HT1080 (cell line): ENCODE measurements at regions not wholly inside any gene's neighbourhood (a gene's known extent, or its start where the extent isn't known, plus 50 kb on each side); places are given as distances from the start of the nearest gene placed in this dataset.
"Not testable (repeated sequence)": the region's sequence is repeated elsewhere in the genome, so short reads cannot be mapped to it uniquely, and the experiment has no call there.

ENCODE experiments used
- DNase-seq: peaks from one replicate; pipeline ENCODE4 v3.0.0-alpha.2; 2015; ENCODE audit warnings: low read depth

DNA sequence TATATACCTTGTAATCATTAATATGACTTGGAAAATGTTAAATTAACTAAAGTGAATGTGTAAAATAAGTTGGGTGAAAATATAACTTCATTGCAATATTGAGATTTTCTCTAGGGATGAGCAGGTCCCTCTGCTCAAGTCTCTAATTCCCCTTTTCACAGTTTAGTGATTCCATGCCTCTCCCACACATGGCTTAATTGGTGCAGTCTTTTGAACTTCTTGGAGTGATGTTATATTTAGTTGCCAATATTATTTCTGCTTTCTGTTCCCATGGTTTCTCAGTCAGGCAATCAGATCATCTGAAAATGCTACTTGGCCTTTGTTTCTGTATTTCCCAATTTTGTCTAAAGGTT is 233.7 kb upstream of the SPOPL start:
- no peak for DNase-seq

DNA sequence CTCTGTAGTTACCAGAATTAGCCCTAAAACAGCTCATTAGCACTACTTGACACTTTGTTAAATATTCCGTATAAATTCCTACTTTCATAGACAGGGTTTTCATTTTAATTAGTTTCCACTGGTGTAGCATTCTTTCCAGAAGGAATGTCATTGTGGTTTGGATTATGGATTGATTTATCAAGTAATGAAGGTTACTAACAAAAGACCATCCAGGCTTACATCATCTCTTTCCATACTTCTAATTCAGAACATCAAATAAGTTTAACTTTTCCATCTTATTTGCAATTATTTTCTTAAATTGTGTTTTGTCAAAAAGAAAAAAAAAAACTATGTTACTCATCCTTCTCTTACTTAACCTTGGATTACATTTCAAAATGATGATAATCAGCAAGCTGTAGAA is 231.8 kb upstream of the SPOPL start:
- no peak for DNase-seq

DNA sequence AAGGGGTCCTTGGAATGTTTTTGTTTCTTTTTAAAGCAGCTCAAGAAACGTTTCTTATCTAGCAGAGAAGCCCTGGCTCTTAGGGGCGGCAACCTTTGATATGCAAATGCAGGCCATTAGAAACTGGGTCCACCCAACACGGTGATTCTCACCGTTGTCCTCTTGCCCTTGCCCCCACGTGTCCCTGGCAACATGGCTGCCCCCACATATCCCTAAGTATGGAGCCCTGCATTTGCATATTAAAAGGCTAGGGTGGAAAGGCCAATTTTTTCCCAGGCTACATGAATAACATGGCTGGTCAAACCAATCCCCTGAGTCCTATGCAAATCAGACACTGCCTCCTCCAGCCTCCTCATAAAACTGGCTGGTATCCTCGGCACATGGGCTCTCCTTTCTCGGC is 230.1 kb upstream of the SPOPL start:
- no peak for DNase-seq

DNA sequence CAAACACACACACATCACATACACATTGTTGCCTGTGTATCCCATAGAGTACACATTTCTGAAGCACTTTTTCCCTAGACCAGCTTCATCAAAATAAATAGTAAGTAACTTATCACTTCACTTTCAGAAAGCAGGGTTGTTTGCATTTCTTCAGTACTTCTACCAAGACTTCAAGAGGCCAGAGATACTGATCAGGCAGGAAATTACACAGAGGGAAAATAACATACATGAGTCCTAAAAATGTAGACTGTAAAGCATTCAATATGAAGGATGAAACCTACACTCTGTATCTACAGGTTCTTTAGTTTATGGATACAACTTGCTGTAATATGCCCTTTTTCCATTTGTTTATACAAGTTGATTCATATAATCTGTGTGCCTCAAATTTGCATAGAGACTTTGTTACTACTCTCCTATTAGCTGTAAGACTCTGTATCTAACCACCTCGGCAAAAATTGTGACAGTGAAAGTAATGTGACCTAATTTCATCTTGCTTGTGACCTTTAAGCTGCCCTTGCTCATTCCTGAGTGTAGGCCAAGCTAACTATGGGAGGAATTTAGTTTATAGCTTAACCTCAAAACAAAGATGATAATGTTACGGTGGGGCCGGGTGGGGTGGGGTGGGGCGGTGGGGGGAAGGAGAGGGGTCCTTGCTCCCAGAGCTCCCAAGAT is 228.9 kb upstream of the SPOPL start:
- no peak for DNase-seq

DNA sequence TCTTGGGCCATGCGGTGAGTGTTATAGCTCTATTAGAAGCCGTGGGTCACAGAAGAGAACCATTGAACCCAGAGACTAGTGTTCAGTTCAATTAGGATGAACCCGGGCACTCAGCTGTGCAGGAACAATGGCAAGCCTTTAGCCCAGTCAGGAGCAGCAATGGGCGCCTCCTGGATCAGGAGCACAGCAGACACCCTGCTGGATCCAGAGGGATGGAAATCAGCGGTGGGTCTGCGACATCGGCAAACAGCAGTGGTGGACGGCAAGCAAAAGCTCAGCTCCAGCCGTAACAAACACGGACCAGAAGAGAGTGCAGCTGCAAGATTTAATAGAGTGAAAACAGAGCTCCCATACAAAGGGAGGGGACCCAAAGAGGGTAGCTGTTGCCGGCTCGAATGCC is 228.3 kb upstream of the SPOPL start:
- not testable (repeated sequence) for DNase-seq

DNA sequence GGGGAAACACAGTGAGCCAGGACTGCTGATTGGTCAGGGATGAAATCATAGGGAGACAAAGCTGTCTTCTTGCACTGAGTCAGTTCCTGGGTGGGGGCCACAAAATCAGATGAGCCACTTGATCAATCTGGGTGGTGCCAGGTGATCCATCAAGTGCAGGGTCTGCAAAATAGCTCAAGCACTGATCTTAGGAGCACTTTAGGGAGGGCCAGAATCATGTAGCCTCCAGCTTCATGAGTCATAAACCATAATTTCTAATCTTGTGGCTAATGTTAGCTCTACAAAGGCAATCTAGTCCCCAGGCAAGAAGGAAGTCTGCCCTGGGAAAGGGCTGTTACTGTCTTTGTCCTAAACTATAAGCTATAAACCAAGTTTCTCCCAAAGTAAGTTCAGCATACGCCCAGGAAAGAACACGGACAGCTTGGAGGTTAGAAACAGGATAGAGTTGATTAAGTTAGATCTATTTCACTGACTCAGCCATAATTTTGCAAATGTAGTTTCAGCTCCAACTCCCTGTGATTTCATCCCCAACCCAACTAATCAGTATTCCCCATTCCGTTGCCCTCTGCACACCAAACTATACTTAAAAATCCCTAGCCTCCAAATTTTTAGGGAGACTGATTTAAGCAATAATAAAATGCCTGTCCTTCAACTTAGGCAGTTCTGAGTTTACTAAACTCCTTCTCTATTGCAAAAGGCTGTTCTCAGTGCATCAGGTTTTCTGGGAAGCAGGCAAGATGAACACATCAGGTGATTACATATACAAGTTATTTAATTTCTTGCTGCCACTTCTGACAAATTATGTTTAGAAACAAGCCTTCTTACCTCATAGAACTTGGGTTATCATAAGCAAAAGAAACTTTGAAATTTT is 226.9 kb upstream of the SPOPL start:
- DNase-seq = peak; percentile 81

DNA sequence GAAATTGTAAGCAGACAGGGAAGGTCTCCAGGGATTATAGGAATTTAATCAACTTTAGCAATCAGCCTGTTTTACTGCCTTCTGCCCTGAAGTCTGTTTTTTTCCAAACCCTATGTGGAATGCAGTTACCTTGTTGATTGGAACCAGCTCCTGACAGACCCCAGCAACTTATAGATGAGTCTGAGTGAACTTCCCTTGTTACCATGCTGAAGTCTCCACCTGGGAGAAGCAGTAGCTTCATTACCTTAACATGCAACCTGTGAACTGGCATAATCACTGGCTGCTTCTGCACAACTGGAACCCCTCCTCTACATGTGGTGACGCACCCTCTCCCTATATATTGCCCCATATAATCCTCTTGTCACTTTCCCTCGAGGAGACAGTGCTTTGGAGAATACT is 226.3 kb upstream of the SPOPL start:
- no peak for DNase-seq

DNA sequence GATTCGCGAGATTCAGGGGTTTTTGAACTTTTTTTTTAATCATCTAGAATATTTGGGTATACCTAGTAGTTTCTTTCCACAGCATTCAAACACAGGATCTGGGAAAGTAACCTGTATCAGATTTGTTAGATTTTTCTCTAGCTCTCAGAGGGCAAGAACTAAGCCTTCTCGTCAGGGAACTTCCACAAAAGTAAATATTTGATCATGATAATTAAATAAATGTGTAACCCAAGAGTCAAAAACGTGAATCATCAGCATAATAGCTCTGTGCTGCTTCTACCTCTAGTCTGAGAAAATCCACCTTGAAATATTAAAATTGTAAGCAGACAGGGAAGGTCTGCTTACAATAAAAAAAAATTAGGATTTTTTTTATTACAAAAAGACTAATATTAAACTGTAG is 225.7 kb upstream of the SPOPL start:
- DNase-seq = peak; percentile 17

DNA sequence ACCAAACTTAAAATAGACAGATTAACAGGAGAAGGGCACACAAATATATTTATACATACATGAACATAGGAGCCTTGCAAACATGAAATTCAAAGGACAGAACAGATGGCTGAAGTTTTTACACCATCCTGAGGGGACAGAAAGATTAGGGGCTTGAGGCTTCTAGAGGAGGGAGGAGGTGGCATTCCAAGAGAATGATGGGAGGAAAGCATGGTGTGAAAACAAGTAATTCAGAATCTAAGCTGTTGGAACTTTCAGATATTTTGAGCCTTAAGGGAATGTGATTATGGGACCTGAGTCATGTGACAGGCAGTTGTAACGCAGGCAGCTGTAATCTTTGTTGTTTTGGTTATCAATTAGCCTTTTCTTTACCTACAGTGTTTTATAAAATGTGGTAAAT is 225.2 kb upstream of the SPOPL start:
- DNase-seq = no peak

DNA sequence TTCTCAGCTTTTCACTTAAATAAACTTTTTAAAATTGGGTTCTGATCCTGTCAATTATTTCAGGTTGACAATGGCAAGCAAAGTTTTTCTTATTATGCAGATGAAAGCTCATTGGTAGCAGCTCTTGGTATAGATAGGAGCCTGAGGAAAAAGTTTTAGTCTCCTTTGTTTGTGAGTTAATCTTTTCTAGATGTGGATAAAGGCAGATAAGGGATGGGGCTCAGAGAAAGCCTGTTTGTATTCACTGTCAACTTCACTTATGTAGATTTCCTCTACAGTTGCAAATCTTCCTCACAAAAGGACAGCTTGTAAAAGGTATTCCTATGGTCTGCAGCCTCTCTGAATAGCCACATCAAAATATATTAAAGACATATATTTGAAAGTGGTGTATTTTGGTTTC is 224.5 kb upstream of the SPOPL start:
- DNase-seq = no peak

DNA sequence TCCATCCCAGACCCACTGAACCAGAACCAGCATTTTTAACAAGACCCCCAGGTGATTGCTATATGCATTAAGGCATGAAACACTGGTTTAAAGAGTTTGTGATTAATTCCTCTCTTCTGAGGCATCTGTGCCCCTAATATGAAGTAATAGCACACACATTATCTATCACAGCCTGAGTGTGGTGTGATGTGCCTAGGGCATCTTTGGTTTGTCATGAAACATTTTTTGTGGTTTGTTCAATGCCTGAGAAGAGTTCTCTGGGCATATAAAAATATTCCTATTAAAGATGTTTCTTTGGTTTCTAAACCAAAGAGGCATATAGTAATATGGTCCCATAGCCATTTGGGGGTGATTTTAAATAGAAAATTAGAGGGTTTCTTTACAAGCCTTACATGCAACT is 221.7 kb upstream of the SPOPL start:
- no peak for DNase-seq

DNA sequence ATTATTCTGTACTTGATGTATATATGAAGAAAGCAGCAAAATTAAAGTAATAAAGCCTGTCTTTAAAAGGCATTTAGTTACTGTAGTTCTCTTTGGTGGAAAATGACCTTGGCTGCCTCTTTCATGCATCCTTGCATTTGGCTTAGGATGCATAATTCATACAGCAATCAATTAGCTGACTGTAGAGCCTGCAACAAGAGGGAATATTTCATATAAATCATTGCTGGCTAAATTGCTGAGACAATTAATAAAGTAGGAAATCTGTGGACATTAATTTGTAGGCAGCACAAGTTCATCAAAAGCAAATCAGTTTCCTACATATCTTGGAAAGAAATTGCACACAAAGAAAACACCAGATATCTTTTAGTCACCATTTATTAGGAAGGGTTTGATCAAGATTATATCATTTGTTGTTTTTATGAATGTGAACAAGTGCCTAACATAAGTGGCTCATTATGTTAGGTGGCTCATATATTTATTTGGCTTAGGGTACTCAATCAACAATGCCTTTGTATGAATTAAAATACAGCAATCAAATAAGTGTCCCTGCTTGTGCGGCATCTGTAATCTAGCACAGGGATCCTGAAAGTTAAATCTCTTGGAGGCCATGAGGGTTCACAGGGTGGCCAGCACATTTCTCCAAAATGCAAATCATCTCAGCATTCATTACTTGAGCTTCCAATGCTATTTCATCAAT is 220.4 kb upstream of the SPOPL start:
- no peak for DNase-seq

DNA sequence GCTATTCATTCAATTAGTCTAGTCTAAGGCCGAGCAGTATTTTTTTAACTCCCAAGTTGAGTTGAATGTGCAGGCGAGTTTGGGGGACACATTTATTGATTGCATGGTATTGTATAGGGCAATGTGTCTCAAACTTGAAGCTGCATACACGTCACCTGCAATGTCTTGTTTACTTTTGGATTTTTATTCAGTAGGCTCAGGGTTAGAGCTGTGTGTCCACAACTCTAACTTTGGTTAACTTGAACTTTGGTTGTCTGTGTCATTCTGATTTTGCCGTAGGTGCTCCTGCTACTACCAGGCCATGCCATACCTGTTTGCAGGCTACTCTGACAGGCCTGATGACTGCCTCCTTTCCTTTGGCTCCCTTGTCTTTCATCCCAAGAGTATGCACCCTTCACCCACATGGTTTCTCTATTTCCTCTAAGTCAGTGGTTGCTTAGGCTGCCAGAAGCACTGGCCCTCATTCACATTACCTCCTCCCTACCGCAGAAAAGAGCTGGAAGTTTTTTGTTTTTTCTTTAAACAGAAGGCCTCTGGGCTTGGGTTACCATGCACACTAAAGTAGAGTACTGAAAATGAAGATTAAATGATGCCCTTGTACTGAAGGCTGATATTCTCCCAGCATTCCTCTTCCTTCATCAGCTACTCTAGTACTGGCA is 219.4 kb upstream of the SPOPL start:
- no peak for DNase-seq

DNA sequence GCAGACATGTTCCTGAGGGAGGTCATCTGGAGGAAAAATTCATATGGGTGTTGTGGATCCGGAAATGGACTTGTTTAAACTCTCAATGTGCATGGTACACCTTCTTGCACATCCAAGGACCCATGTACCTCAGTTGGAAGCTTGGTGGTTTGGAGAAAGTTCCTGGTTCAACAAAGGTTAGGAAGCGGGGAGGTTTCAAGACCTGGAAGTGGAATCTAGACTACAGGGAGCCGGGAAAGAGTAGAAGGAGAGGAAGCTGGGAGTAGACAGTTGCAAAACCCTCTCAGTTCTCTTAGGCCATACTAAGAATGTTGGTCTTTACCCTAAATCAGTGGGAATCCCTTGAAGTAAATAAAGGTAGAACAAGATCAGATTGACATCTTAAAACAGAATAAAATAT is 209.8 kb upstream of the SPOPL start:
- DNase-seq = no peak

DNA sequence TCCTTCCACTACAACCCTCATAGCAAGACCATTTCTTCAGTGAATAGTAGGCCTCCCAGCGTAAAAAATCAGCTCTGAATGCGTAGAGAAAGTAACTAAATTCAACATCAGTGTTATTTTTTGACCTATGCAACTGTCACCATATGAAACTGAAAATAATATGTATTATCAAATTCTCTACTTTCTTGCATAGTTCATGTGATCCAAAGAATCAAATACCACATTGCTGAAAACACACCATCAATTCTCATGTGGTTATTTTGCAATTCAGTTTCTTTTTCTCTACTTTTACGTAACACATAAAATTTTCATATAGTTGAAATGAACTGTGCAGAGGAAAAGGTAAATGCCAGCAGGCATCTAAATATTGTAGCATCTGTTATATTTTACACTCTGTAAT is 208.5 kb upstream of the SPOPL start:
- no peak for DNase-seq

DNA sequence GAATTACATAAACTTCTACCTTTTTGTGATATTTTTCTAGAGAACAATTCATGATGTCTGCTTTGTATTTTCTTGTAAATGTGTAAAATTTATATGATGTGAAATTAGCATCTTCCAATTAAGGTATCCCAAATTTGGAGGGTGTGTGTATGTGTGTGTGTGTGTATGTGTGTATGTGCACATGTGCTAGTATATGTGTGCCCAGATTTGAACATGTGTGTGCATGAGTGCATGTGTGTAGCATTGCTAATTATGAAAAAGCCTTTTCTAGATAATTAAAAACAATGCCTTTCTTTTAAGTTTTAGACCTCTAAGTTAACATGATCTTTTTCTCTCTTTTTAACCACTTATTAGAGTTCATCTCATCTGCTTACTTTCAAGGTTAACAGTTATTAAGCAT is 208.0 kb upstream of the SPOPL start:
- DNase-seq = no peak

DNA sequence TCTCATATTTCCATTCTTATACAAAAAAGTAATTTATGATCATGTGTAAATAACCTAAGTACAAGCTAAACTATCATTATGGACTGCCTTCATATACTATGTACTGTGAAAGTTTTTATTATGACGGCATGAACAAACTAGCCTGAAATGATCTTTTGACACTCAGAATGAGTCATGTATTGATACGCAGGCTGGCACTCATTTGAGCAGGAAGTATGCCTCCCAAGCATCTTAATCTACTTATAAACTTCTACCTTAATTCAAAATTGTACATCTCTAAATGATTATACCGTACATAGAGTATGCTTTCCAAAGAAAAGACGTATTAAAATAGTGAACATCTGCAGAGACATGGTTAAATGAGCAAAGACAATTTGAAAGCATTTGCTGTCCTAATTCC is 207.1 kb upstream of the SPOPL start:
- DNase-seq = peak; percentile 11

DNA sequence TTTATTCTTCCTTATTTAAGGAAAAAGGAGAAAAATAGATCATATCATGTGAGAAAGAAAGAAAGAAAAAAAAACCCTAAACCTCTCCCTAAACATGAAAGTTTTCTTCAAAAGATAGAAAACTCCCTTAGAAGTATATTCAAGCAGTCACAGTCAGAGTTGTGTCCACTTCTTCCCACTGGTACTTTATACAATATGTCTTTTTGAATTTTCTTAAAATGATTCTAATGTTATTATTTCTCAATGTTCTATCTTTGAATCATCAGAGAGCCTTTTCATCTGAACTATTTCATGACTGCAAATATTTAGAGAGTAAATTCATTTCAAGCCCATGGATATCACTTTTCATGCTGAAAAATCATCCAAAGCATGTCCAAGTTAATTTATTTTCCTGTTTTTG is 205.2 kb upstream of the SPOPL start:
- DNase-seq = no peak

DNA sequence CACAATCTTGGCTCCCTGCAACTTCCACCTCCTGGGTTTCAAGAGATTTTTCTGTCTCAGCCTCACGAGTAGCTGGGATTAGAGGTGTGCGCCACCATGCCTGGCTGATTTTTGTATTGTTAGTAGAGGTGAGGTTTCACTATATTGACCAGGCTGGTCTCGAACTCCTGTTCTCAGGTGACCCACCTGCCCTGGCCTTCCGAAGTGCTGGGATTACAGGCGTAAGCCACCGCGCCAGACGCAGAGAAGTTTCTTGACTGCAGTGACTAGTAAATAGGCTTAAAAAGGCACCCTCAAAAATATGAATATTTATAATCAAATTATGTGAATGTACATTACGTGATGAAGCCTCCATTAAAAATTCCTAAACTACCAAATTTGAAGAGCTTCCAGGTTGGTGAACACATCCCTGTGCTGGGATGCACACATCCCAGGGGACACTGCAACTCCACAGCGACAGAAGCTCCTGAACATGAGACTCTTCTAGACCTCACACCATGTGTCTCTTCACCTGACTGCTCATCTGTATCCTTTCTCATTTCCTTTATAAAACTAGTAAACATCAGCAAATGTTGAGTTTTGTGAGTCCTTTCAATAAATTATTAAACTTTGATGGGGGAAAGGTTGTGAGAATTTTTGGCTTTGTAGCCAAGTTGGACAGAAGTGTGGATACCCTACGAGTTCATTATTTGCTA is 203.3 kb upstream of the SPOPL start:
- DNase-seq = no peak

DNA sequence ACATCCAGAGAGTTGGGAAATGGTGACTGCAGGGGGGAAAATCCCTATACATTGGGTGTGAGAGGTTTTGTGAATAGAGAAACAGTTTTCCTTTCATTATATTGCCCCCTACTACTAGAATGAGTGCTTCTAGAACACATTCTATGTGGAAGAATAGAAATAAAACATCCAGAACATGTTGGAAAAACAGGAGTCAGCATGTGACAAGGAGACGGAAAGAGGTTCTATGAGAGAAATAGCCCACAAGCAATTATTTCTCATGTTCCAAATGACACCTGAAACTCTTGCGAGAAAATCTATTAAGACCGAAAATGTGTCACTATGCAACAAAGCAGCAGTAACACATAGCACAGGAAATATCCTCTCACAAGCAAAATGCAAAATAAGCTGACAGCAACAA is 202.7 kb upstream of the SPOPL start:
- DNase-seq = no peak

DNA sequence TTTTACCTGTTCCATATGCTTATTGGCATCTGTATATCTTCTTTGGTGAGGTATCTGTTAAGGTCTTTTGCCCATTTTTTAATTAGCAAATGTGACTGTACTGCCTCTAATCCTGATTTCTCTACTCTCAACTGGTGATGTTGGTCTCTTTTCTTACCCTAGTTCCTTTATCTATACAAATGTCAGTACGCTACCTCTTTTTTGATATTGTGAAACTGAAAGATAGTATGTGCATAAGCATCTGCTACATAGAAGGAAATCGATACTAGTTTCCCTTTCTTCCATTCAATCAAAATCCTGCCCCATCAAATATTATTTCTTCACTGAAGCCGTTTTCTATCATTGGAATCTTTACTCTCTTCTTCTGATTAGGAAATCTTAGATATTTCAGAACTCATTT is 194.9 kb upstream of the SPOPL start:
- DNase-seq = no peak

DNA sequence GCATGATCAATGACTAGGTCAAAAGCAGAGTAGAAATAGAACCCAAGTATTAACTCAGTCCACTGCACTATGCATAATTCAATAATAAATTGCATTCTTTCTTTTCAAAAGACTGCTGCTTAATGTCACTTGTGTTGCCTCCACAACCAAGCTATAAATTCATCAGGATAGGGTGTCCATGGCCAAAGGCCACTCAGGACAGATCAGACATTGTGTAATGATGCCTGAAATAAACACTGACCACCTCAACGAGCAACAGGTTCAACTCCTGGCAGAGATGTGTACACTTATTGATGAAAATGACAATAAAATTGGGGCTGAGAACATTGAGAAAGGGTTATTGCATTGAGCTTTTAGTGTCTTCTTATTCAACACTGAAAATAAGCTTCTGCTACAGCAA is 194.5 kb upstream of the SPOPL start:
- no peak for DNase-seq
